GM12892 (cell line): ENCODE measurements at regions not wholly inside any gene's neighbourhood (a gene's known extent, or its start where the extent isn't known, plus 50 kb on each side); places are given as distances from the start of the nearest gene placed in this dataset.

ENCODE experiments used
- POLR2A ChIP-seq: IDR thresholded peaks from 2 replicates; pipeline ENCODE4 v1.6.1; 2011; ENCODE audit warnings: low read depth, low read length, control low read depth
- POLR2AphosphoS5 ChIP-seq: IDR thresholded peaks from 2 replicates; pipeline ENCODE4 v1.6.1; 2011; ENCODE audit warnings: low read depth, low read length, control low read depth
- TAF1 ChIP-seq: IDR thresholded peaks from 2 replicates; pipeline ENCODE4 v1.6.1; 2011; ENCODE audit warnings: low read depth, mild to moderate bottlenecking, control low read depth, low read length, borderline replicate concordance

- TF ChIP-seq POLR2A (no peak), POLR2AphosphoS5 (no peak), TAF1 (no peak)
These were observed 252.3 kb downstream of the NEDD1 start for GRCh38 chr12:97159377-97159776.
